ENCODE measurements at regions not wholly inside any gene's neighbourhood (a gene's known extent, or its start where the extent isn't known, plus 50 kb on each side); places are given as distances from the start of the nearest gene placed in this dataset.

GRCh38 chr5:115402822-115403577 is 106.5 kb upstream of the CCDC112 start:
- TF ChIP-seq CTCF (IDR thresholded peaks at IDR 0.05; ENCODE audit: low read depth, low read length, missing control alignments), result no peak
- peak; percentile 43 for DNase-seq (ENCODE audit: low read depth)
- no peak overlapping the region for H3K4me3 ChIP-seq (ENCODE audit: low read depth, low read length)
- in situ Hi-C loops (cut with HindIII; ENCODE audit: low sequenced_read_pairs), result no loop called here

- no peak for TF ChIP-seq CTCF (IDR thresholded peaks at IDR 0.05; ENCODE audit: low read depth, low read length, missing control alignments)
- no peak overlapping the region for H3K4me3 ChIP-seq (ENCODE audit: low read depth, low read length)
- no peak for DNase-seq (ENCODE audit: low read depth)
- in situ Hi-C loops (cut with HindIII; ENCODE audit: low sequenced_read_pairs), result no loop called here
Observed at GRCh38 chr5:115402092-115402491, 105.6 kb upstream of the CCDC112 start.

GRCh38 chr5:115398719-115399118 is 102.3 kb upstream of the CCDC112 start:
- DNase-seq (ENCODE audit: low read depth), result peak; percentile 76
- H3K4me3 ChIP-seq (ENCODE audit: low read depth, low read length), result no peak overlapping the region

GRCh38 chr5:115396688-115397087 is 100.2 kb upstream of the CCDC112 start:
- no peak for TF ChIP-seq CTCF (IDR thresholded peaks at IDR 0.05; ENCODE audit: low read depth, low read length, missing control alignments)
- peak; percentile 58 for DNase-seq (ENCODE audit: low read depth)
- in situ Hi-C loops (cut with HindIII; ENCODE audit: low sequenced_read_pairs), result no loop called here

More at GRCh38 chr5:115398719-115399118, 102.3 kb upstream of the CCDC112 start:
- no peak for TF ChIP-seq CTCF (IDR thresholded peaks at IDR 0.05; ENCODE audit: low read depth, low read length, missing control alignments)
- in situ Hi-C loops (cut with HindIII; ENCODE audit: low sequenced_read_pairs), result no loop called here

GRCh38 chr5:115396081-115396480 is 99.6 kb upstream of the CCDC112 start:
- in situ Hi-C loops (cut with HindIII; ENCODE audit: low sequenced_read_pairs), result no loop called here

More at GRCh38 chr5:115396688-115397087, 100.2 kb upstream of the CCDC112 start:
- H3K4me3 ChIP-seq (ENCODE audit: low read depth, low read length), result no peak overlapping the region

GRCh38 chr5:115394531-115394930 is 98.1 kb upstream of the CCDC112 start:
- H3K4me3 ChIP-seq (ENCODE audit: low read depth, low read length), result no peak overlapping the region
- in situ Hi-C loops (cut with HindIII; ENCODE audit: low sequenced_read_pairs), result no loop called here
- TF ChIP-seq CTCF (IDR thresholded peaks at IDR 0.05; ENCODE audit: low read depth, low read length, missing control alignments), result no peak
- no peak for DNase-seq (ENCODE audit: low read depth)

More at GRCh38 chr5:115396081-115396480, 99.6 kb upstream of the CCDC112 start:
- no peak for DNase-seq (ENCODE audit: low read depth)
- no peak overlapping the region for H3K4me3 ChIP-seq (ENCODE audit: low read depth, low read length)
- no peak for TF ChIP-seq CTCF (IDR thresholded peaks at IDR 0.05; ENCODE audit: low read depth, low read length, missing control alignments)

All from astrocyte of the cerebellum (primary cell).